GM21619 (cell line): ENCODE measurements at regions not wholly inside any gene's neighbourhood (a gene's known extent, or its start where the extent isn't known, plus 50 kb on each side); places are given as distances from the start of the nearest gene placed in this dataset.
A peak's percentile ranks its signal among the peaks of the same experiment; 100 is the strongest.
"Not testable (repeated sequence)": the region's sequence is repeated elsewhere in the genome, so short reads cannot be mapped to it uniquely, and the experiment has no call there.

ENCODE experiments used
- ATAC-seq: cut with Tn5 transposase; IDR thresholded peaks from one replicate; pipeline ENCODE4 v1.9.1; 2021; ENCODE audit not compliant: unreplicated experiment

- no peak for ATAC-seq
Measured at GRCh38 chr5:94102849-94103248, 361.4 kb upstream of the POU5F2 start.

GRCh38 chr5:94097384-94097783 lies 356.0 kb upstream of the POU5F2 start:
- not testable (repeated sequence) for ATAC-seq

GRCh38 chr5:94094793-94095441 lies 353.5 kb upstream of the POU5F2 start:
- ATAC-seq, result no peak

GRCh38 chr5:94093300-94093699 lies 351.9 kb upstream of the POU5F2 start:
- no peak for ATAC-seq

- not testable (repeated sequence) for ATAC-seq
Measured at GRCh38 chr5:94086635-94087034, 345.2 kb upstream of the POU5F2 start.

GRCh38 chr5:94086194-94086593 lies 344.8 kb upstream of the POU5F2 start:
- no peak for ATAC-seq

GRCh38 chr5:94082405-94082804 lies 341.0 kb upstream of the POU5F2 start:
- ATAC-seq, result no peak

- no peak for ATAC-seq
Measured at GRCh38 chr5:94081088-94081487, 339.7 kb upstream of the POU5F2 start.

- no peak for ATAC-seq
Measured at GRCh38 chr5:94080390-94080789, 339.0 kb upstream of the POU5F2 start.

- no peak for ATAC-seq
Measured at GRCh38 chr5:94072116-94072515, 330.7 kb upstream of the POU5F2 start.

- ATAC-seq, result no peak
Measured at GRCh38 chr5:94066437-94067207, 325.2 kb upstream of the POU5F2 start.

GRCh38 chr5:94064025-94064424 lies 322.6 kb upstream of the POU5F2 start:
- no peak for ATAC-seq

GRCh38 chr5:94057655-94058054 lies 316.3 kb upstream of the POU5F2 start:
- no peak for ATAC-seq

GRCh38 chr5:94057217-94057616 lies 315.8 kb upstream of the POU5F2 start:
- peak; percentile 78 for ATAC-seq

GRCh38 chr5:94049307-94049922 lies 308.0 kb upstream of the POU5F2 start:
- peak; percentile 57 for ATAC-seq

GRCh38 chr5:94045839-94046782 lies 304.7 kb upstream of the POU5F2 start:
- ATAC-seq, result no peak

- no peak for ATAC-seq
Measured at GRCh38 chr5:94043311-94043710, 301.9 kb upstream of the POU5F2 start.

- no peak for ATAC-seq
Measured at GRCh38 chr5:94040591-94041148, 299.3 kb upstream of the POU5F2 start.

- ATAC-seq, result no peak
Measured at GRCh38 chr5:94039101-94039500, 297.7 kb upstream of the POU5F2 start.

- no peak for ATAC-seq
Measured at GRCh38 chr5:94031631-94032030, 290.2 kb upstream of the POU5F2 start.

- ATAC-seq, result no peak
Measured at GRCh38 chr5:94028001-94028400, 286.6 kb upstream of the POU5F2 start.
